ENCODE measurements at regions not wholly inside any gene's neighbourhood (a gene's known extent, or its start where the extent isn't known, plus 50 kb on each side); places are given as distances from the start of the nearest gene placed in this dataset.
"Not testable (repeated sequence)": the region's sequence is repeated elsewhere in the genome, so short reads cannot be mapped to it uniquely, and the experiment has no call there.

- DNase-seq: no peak
Measured at GRCh38 chr12:9334041-9334692, 126.0 kb upstream of the PZP start.

GRCh38 chr12:9333161-9333560, 125.0 kb upstream of the PZP start:
- no peak for DNase-seq

- no peak for DNase-seq
Measured at GRCh38 chr12:9332564-9332963, 124.4 kb upstream of the PZP start.

- DNase-seq: peak; percentile 70
Measured at GRCh38 chr12:9331218-9331626, 123.0 kb upstream of the PZP start.

GRCh38 chr12:9329019-9329418, 120.8 kb upstream of the PZP start:
- DNase-seq: no peak

- DNase-seq: no peak
Measured at GRCh38 chr12:9328065-9328464, 119.9 kb upstream of the PZP start.

- DNase-seq: no peak
Measured at GRCh38 chr12:9327320-9327719, 119.1 kb upstream of the PZP start.

GRCh38 chr12:9326849-9327248, 118.7 kb upstream of the PZP start:
- not testable (repeated sequence) for DNase-seq

- no peak for DNase-seq
Measured at GRCh38 chr12:9326085-9326484, 117.9 kb upstream of the PZP start.

- no peak for DNase-seq
Measured at GRCh38 chr12:9325471-9325870, 117.3 kb upstream of the PZP start.

GRCh38 chr12:9324782-9325181, 116.6 kb upstream of the PZP start:
- DNase-seq: no peak

GRCh38 chr12:9323144-9323681, 115.0 kb upstream of the PZP start:
- DNase-seq: no peak

GRCh38 chr12:9319842-9320173, 111.6 kb upstream of the PZP start:
- DNase-seq: no peak

GRCh38 chr12:9319044-9319841, 111.0 kb upstream of the PZP start:
- no peak for DNase-seq

GRCh38 chr12:9313479-9313878, 105.3 kb upstream of the PZP start:
- not testable (repeated sequence) for DNase-seq

- not testable (repeated sequence) for DNase-seq
Measured at GRCh38 chr12:9312406-9313392, 104.5 kb upstream of the PZP start.

- not testable (repeated sequence) for DNase-seq
Measured at GRCh38 chr12:9311454-9311853, 103.3 kb upstream of the PZP start.

- DNase-seq: not testable (repeated sequence)
Measured at GRCh38 chr12:9310645-9311044, 102.5 kb upstream of the PZP start.

GRCh38 chr12:9309749-9310148, 101.6 kb upstream of the PZP start:
- DNase-seq: not testable (repeated sequence)

GRCh38 chr12:9308745-9309144, 100.5 kb upstream of the PZP start:
- not testable (repeated sequence) for DNase-seq

- not testable (repeated sequence) for DNase-seq
Measured at GRCh38 chr12:9308163-9308562, 100.0 kb upstream of the PZP start.

- not testable (repeated sequence) for DNase-seq
Measured at GRCh38 chr12:9307255-9307654, 99.1 kb upstream of the PZP start.

GRCh38 chr12:9306004-9306403, 97.8 kb upstream of the PZP start:
- not testable (repeated sequence) for DNase-seq

Measured in midbrain (tissue), 1 donor.